Esophagus (tissue), 2 donors: ENCODE measurements at regions not wholly inside any gene's neighbourhood (a gene's known extent, or its start where the extent isn't known, plus 50 kb on each side); places are given as distances from the start of the nearest gene placed in this dataset.

Source experiments
- H3K27ac ChIP-seq, 2 donors: one replicate each; pipeline ENCODE4 v1.5.1; 2013; ENCODE audit warnings: low read depth in 2 of 2, mild to moderate bottlenecking in 2 of 2, inconsistent platforms in 1 of 2, low read length in 1 of 2, moderate library complexity in 1 of 2
- H3K27me3 ChIP-seq, 2 donors: one replicate each; pipeline ENCODE4 v1.6.1; 2013; ENCODE audit warnings: low read length in 2 of 2, control low read depth in 1 of 2, mild to moderate bottlenecking in 1 of 2; ENCODE audit not compliant: insufficient read depth in 2 of 2, control insufficient read depth in 1 of 2
- H3K36me3 ChIP-seq, 2 donors: one replicate each; pipeline ENCODE4 v1.6.1; 2013; ENCODE audit warnings: low read length in 1 of 2; ENCODE audit not compliant: control insufficient read depth in 2 of 2, insufficient read depth in 2 of 2
- H3K4me1 ChIP-seq, 2 donors: one replicate each; pipeline ENCODE4 v1.6.1; 2013; ENCODE audit warnings: low read length in 1 of 2; ENCODE audit not compliant: control insufficient read depth in 2 of 2, insufficient read depth in 2 of 2
- H3K4me3 ChIP-seq, 2 donors: one replicate each; pipeline ENCODE4 v1.5.1; 2013; ENCODE audit warnings: low read length in 2 of 2, mild to moderate bottlenecking in 2 of 2, low read depth in 1 of 2, moderate library complexity in 1 of 2
- H3K9me3 ChIP-seq, 2 donors: one replicate each; pipeline ENCODE4 v1.6.1; 2013; ENCODE audit warnings: mild to moderate bottlenecking in 2 of 2, low read depth in 1 of 2, low read length in 1 of 2, moderate library complexity in 1 of 2; ENCODE audit not compliant: control insufficient read depth in 2 of 2, insufficient read depth in 1 of 2
- WGBS, 2 donors: extraction: QIAGEN DNeasy Blood & Tissue Kit; methylation state at CpG; one replicate each; pipeline ENCODE4 v1.1.7; 2013; 5-methylcytosine and 5-hydroxymethylcytosine counted together
- donor health status: healthy with polysubstance abuse.
- donor health status: Bipolar disorder and iron deficiency.

GRCh38 chr2:193963472-193964119 is 1693.4 kb upstream of the SLC39A10 start:
- no peaks in the 10 kb centered on the region for H3K27me3 ChIP-seq
- WGBS, 2 donors, result 45 to 50% methylated on average over 4 of the region's 4 CpGs
- no peaks in the 10 kb centered on the region for H3K4me1 ChIP-seq
- no peak overlapping the region for H3K27ac ChIP-seq
- no peaks in the 10 kb centered on the region for H3K36me3 ChIP-seq
- H3K4me3 ChIP-seq, result no peak overlapping the region
- no peaks in the 10 kb centered on the region for H3K9me3 ChIP-seq

GRCh38 chr2:193946806-193947205 is 1710.2 kb upstream of the SLC39A10 start:
- H3K4me3 ChIP-seq, result no peak overlapping the region
- WGBS, 2 donors, result 67 to 76% methylated on average over 1 of the region's 1 CpG
- H3K27me3 ChIP-seq, result no peaks in the 10 kb centered on the region
- H3K9me3 ChIP-seq, result no peaks in the 10 kb centered on the region
- H3K27ac ChIP-seq, result no peak overlapping the region
- no peaks in the 10 kb centered on the region for H3K36me3 ChIP-seq
- H3K4me1 ChIP-seq, result no peaks in the 10 kb centered on the region

GRCh38 chr2:193943406-193943960 is 1713.5 kb upstream of the SLC39A10 start:
- H3K27ac ChIP-seq, result no peak overlapping the region
- H3K27me3 ChIP-seq, result no peaks in the 10 kb centered on the region
- H3K4me1 ChIP-seq, result no peaks in the 10 kb centered on the region
- H3K9me3 ChIP-seq, result no peaks in the 10 kb centered on the region
- no peaks in the 10 kb centered on the region for H3K36me3 ChIP-seq
- 62 to 65% methylated on average over 4 of the region's 4 CpGs for WGBS, 2 donors
- no peak overlapping the region for H3K4me3 ChIP-seq

- WGBS, 2 donors, result 82 to 90% methylated on average over 3 of the region's 3 CpGs
These were observed 1721.9 kb upstream of the SLC39A10 start for GRCh38 chr2:193935114-193935513.

GRCh38 chr2:193929131-193929530 is 1727.9 kb upstream of the SLC39A10 start:
- H3K9me3 ChIP-seq, result no peaks in the 10 kb centered on the region
- H3K27me3 ChIP-seq, result no peaks in the 10 kb centered on the region
- 59 to 65% methylated on average over 1 of the region's 1 CpG for WGBS, 2 donors
- H3K4me3 ChIP-seq, result no peak overlapping the region
- no peak overlapping the region for H3K27ac ChIP-seq
- H3K36me3 ChIP-seq, result no peaks in the 10 kb centered on the region
- no peaks in the 10 kb centered on the region for H3K4me1 ChIP-seq

More at GRCh38 chr2:193935114-193935513, 1721.9 kb upstream of the SLC39A10 start:
- Histone ChIP-seq H3K9me3 (no peaks in the 10 kb centered on the region), H3K4me3 (no peak overlapping the region), H3K27ac (no peak overlapping the region), H3K27me3 (no peaks in the 10 kb centered on the region), H3K4me1 (no peaks in the 10 kb centered on the region), H3K36me3 (no peaks in the 10 kb centered on the region)

- Histone ChIP-seq H3K27ac (no peak overlapping the region), H3K36me3 (no peaks in the 10 kb centered on the region), H3K4me1 (no peaks in the 10 kb centered on the region), H3K4me3 (no peak overlapping the region), H3K9me3 (no peaks in the 10 kb centered on the region), H3K27me3 (no peaks in the 10 kb centered on the region)
- WGBS, 2 donors, result 20 to 41% methylated on average over 1 of the region's 1 CpG
These were observed 1712.8 kb upstream of the TMEFF2 start for GRCh38 chr2:193907561-193907960.

GRCh38 chr2:193900292-193900691 is 1705.6 kb upstream of the TMEFF2 start:
- Histone ChIP-seq H3K9me3 (no peaks in the 10 kb centered on the region), H3K4me1 (no peaks in the 10 kb centered on the region), H3K36me3 (no peaks in the 10 kb centered on the region), H3K4me3 (no peak overlapping the region), H3K27ac (no peak overlapping the region), H3K27me3 (no peaks in the 10 kb centered on the region)
- WGBS, 2 donors, result 73 to 79% methylated on average over 3 of the region's 3 CpGs

- H3K9me3 ChIP-seq, result peaks cover 0 to 2% of the 10 kb centered on the region in 2 donors
- no peaks in the 10 kb centered on the region for H3K27me3 ChIP-seq
- no peak overlapping the region for H3K4me3 ChIP-seq
- 74 to 79% methylated on average over 1 of the region's 1 CpG for WGBS, 2 donors
- H3K36me3 ChIP-seq, result no peaks in the 10 kb centered on the region
- H3K4me1 ChIP-seq, result no peaks in the 10 kb centered on the region
- H3K27ac ChIP-seq, result no peak overlapping the region
These were observed 1700.5 kb upstream of the TMEFF2 start for GRCh38 chr2:193895226-193895625.

- H3K4me1 ChIP-seq, result no peaks in the 10 kb centered on the region
- no peak overlapping the region for H3K4me3 ChIP-seq
- 56 to 57% methylated on average over 1 of the region's 1 CpG for WGBS, 2 donors
- peaks cover 0 to 2% of the 10 kb centered on the region in 2 donors for H3K9me3 ChIP-seq
- no peaks in the 10 kb centered on the region for H3K27me3 ChIP-seq
- no peaks in the 10 kb centered on the region for H3K36me3 ChIP-seq
- no peak overlapping the region for H3K27ac ChIP-seq
These were observed 1699.3 kb upstream of the TMEFF2 start for GRCh38 chr2:193894081-193894480.

GRCh38 chr2:193891023-193891422 is 1696.3 kb upstream of the TMEFF2 start:
- H3K9me3 ChIP-seq, result peaks cover 0 to 2% of the 10 kb centered on the region in 2 donors
- H3K27me3 ChIP-seq, result no peaks in the 10 kb centered on the region
- 72 to 80% methylated on average over 2 of the region's 2 CpGs for WGBS, 2 donors
- H3K4me1 ChIP-seq, result no peaks in the 10 kb centered on the region
- H3K27ac ChIP-seq, result no peak overlapping the region
- H3K36me3 ChIP-seq, result no peaks in the 10 kb centered on the region
- H3K4me3 ChIP-seq, result no peak overlapping the region
